Adrenal gland (tissue), 5 donors: ENCODE measurements at regions not wholly inside any gene's neighbourhood (a gene's known extent, or its start where the extent isn't known, plus 50 kb on each side); places are given as distances from the start of the nearest gene placed in this dataset.

Source experiments
- POLR2A ChIP-seq, 2 donors: fragments of 450-650 bp; IDR thresholded peaks; one replicate each; pipeline ENCODE4 v1.6.1; 2017; ENCODE audit warnings: antibody characterized with exemption in 2 of 2, mild to moderate bottlenecking in 2 of 2, moderate library complexity in 1 of 2
- TF ChIP-seq, protein P1 (sequence below), 6 experiments: fragments of 450-650 bp in 4 of 6; fragments of 200-600 bp in 2 of 6; sonication (generic) in 1 of 6; IDR thresholded peaks; 1 replicate in 5 of 6; 2 replicates in 1 of 6; pipeline versions ENCODE4 v1.5.1 to v1.8.0; 2016 to 2021; ENCODE audit warnings: antibody characterized with exemption in 6 of 6, mild to moderate bottlenecking in 2 of 6, moderate library complexity in 1 of 6
- donor health status: DM: no; HTN: no; CAD: no.

DNA sequence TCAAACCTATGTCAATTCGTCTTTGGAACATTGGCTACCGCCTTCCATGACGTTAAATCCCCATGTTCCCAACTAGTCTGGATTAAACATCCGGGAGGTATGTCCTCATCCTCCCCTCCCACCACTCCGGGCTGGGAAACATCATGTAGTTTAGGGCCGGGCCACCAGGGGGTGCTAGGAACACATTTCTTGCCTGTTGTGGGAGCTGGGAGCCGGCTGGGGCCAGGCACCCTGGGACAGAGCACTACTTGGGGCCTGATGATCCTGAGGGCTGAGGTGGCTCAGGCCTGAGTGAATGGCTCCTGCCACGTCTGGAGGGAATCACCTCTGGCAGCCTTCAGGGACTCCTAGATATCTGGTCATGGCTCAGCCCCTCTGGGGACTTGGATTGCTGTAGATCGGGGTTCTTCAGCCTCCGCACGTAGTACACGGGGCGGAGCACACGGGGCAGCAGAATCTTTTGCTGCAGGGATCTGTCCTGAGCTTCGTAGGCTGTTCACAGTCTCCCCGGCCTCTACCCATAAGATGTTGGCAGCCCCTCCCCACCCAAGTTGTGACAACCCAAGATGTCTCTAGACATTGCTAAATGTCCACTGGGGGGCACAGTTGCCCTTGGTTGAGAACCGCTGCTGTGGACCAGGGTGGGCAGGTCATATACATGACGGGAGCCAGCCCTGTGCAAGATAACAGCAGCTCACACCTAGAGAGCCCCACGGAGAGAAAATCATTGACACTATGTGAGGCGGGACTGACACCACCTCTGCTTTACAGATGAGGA, 141.2 kb upstream of the ZNF716 start:
- TF ChIP-seq, protein P1, sequence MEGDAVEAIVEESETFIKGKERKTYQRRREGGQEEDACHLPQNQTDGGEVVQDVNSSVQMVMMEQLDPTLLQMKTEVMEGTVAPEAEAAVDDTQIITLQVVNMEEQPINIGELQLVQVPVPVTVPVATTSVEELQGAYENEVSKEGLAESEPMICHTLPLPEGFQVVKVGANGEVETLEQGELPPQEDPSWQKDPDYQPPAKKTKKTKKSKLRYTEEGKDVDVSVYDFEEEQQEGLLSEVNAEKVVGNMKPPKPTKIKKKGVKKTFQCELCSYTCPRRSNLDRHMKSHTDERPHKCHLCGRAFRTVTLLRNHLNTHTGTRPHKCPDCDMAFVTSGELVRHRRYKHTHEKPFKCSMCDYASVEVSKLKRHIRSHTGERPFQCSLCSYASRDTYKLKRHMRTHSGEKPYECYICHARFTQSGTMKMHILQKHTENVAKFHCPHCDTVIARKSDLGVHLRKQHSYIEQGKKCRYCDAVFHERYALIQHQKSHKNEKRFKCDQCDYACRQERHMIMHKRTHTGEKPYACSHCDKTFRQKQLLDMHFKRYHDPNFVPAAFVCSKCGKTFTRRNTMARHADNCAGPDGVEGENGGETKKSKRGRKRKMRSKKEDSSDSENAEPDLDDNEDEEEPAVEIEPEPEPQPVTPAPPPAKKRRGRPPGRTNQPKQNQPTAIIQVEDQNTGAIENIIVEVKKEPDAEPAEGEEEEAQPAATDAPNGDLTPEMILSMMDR (IDR thresholded peaks at IDR 0.05), result peak; percentile 30 to 59 (median 46)
- TF ChIP-seq POLR2A (IDR thresholded peaks at IDR 0.05), result no peak
